ENCODE measurements at regions not wholly inside any gene's neighbourhood (a gene's known extent, or its start where the extent isn't known, plus 50 kb on each side); places are given as distances from the start of the nearest gene placed in this dataset.

DNA sequence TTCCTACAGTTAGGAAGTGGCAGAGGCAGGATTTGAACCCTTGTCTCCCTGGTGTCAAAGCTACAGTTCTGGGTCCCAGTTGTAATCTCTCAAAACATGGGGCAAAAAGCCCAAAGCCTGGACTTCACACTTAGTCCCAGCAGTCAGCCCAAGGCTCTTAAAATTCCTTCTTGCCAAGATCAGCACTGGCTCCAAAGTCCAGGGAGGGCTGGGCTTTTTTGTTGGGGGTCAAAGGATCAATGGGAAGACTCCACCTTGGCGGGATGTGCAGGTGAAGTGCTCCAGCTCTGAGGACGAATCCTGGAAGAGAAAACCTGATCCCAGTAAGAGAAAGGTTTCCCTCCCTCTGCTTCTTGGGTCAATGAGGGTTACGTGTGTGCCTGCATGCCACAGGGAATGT, 195.5 kb downstream of the HAPSTR1 start:
- DNase-seq (ENCODE audit: extremely low read depth, low read depth): no peak

GRCh38 chr16:9296271-9296590, 204.8 kb downstream of the HAPSTR1 start:
- no peak for DNase-seq (ENCODE audit: extremely low read depth, low read depth)

GRCh38 chr16:9297437-9298113, 206.1 kb downstream of the HAPSTR1 start:
- DNase-seq (ENCODE audit: extremely low read depth, low read depth): no peak

- DNase-seq (ENCODE audit: extremely low read depth, low read depth): no peak
These were observed 208.8 kb downstream of the HAPSTR1 start for GRCh38 chr16:9300252-9300651.

GRCh38 chr16:9302072-9302471, 210.6 kb downstream of the HAPSTR1 start:
- DNase-seq (ENCODE audit: extremely low read depth, low read depth): no peak

- no peak for DNase-seq (ENCODE audit: extremely low read depth, low read depth)
These were observed 215.3 kb downstream of the HAPSTR1 start for GRCh38 chr16:9306753-9307152.

GRCh38 chr16:9307446-9307845, 216.0 kb downstream of the HAPSTR1 start:
- DNase-seq (ENCODE audit: extremely low read depth, low read depth): no peak

DNA sequence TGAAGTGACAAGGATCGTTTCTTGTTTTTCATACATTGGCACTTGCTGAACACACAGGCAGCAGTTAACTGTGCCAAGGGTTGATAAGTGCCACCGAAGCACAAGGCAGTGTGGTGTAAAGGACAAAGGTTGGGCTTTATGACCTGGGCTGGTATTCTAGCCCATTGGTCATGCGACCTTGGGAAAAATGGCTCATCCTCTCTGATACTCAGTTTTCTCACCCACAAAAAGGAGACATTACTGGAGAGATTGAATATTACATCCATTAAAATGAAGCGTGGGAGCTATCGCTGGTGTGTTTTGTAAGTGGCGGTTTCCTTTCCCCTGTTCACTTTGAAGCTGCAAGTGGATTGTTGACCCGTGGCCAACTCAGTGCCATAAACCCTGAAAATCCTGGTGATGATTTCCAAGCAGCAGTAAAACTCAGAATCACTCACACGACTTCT, 216.9 kb downstream of the HAPSTR1 start:
- DNase-seq (ENCODE audit: extremely low read depth, low read depth): no peak

GRCh38 chr16:9308850-9309249, 217.4 kb downstream of the HAPSTR1 start:
- no peak for DNase-seq (ENCODE audit: extremely low read depth, low read depth)

DNA sequence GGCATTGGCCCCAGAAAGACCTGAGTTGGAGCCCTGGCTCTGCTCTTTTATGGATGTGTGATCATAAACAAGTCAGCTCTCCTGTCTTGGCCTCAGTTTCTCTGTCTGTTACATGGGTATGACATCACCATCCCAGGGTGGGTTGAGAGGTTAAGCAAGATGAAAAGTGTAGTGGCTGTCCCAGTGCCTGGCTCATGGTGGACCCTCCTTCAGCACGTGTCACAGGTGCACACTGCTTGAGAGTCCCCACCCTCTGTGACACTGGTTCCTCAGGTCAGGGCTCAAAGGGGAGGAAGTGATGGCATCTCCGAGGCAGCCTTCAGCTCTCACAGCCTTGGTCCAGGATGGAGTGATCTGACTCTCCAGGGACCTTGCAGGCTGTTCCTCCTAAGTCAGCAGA, 218.4 kb downstream of the HAPSTR1 start:
- no peak for DNase-seq (ENCODE audit: extremely low read depth, low read depth)

GRCh38 chr16:9311303-9311954, 220.0 kb downstream of the HAPSTR1 start:
- DNase-seq (ENCODE audit: extremely low read depth, low read depth): no peak

DNA sequence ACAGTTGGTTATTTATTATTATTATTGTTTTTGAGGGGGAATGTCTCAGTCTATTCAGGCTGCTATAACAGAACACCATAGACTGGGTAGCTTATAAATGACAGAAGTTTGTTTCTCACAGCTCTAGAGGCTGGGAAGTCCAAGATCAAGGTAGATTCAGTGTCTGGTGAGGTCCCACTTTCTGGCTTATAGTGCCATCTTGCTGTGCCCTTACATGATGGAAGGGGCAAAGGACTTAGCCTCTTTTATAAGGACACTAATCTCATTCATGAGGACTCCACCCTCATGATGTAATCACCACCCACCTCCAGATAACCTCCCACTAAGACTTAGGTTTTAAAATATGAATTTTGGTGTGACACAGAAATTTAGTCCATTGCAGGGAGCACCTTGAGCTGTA, 224.6 kb downstream of the HAPSTR1 start:
- no peak for DNase-seq (ENCODE audit: extremely low read depth, low read depth)

- no peak for DNase-seq (ENCODE audit: extremely low read depth, low read depth)
These were observed 225.2 kb downstream of the HAPSTR1 start for GRCh38 chr16:9316615-9317014.

DNA sequence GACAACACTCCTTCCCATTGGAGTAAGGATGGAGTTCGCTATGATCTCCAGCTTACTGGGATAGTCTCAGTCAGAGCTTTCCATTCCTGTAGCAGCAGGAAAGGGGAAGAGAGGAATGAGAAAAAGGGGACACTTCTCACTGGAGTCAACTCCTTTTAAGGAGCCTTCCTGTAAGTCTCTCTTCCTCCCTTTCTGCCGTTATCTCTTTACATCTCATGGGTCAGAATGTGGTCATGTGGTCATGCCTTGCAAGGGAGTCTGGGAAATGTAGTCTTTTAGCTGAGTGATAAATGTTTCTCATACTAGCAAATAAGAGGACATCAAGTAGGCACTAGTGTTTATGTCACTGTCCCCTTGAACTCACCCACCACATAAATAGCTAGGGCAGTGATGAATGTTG, 227.3 kb downstream of the HAPSTR1 start:
- DNase-seq (ENCODE audit: extremely low read depth, low read depth): no peak

DNA sequence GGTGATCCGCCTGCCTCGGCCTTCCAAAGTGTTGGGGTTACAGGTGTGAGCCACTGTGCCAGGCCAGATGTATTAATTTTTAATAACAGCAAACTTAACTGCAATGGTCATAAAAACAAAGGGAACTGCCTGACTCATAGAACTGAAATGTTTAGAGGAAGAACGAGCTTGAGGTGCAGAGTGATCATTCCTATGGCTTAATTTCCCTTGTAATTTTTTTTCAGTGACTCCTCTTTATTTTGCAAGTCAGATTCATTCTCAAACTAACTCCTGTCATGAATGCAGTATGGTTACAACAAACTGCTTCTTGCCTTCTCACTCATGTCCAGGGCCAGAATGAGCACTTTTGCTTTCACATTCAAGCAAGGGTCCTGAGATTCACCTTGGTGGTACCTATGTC, 231.3 kb downstream of the HAPSTR1 start:
- DNase-seq (ENCODE audit: extremely low read depth, low read depth): no peak

DNA sequence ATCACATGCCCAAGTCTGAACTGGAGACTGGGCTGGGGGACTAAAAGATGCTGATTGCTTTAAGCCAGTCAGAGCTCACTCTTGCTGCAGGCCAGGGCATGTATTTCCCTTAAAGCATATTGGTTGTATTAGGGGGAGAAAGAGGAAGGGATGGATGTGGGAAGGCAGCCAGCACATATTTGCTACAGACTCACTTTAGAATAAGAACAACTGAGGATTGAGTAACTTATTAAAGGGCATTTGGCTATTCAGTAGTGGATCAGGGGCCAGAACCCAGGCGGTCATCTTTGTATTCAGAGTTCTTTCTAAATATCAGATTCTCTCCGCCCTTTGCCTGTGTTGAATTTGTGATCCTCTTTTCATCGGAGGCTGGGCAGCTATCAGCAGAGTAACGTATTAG, 231.7 kb downstream of the HAPSTR1 start:
- DNase-seq (ENCODE audit: extremely low read depth, low read depth): no peak

- no peak for DNase-seq (ENCODE audit: extremely low read depth, low read depth)
These were observed 235.8 kb downstream of the HAPSTR1 start for GRCh38 chr16:9327253-9327652.

GRCh38 chr16:9328411-9328810, 237.0 kb downstream of the HAPSTR1 start:
- DNase-seq (ENCODE audit: extremely low read depth, low read depth): no peak

- no peak for DNase-seq (ENCODE audit: extremely low read depth, low read depth)
These were observed 238.7 kb downstream of the HAPSTR1 start for GRCh38 chr16:9330095-9330494.

DNA sequence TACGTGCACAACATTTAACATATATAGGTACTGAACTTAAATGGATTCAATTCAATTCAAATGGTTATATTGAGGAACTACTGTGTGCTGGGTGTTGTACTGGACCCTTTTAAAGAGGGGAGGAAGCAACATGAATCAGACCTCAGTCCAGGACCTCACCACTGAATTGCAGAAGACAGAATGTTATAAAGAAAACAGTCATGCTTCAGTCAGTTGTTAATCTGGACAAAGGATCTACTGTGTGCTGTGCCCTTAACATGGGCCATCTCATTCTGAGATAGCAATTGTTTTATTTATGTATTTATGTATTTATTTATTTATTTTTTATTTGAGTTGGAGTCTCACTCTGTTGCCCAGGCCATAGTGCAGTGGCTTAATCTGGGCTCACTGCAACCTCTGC, 240.1 kb downstream of the HAPSTR1 start:
- DNase-seq (ENCODE audit: extremely low read depth, low read depth): no peak

DNA sequence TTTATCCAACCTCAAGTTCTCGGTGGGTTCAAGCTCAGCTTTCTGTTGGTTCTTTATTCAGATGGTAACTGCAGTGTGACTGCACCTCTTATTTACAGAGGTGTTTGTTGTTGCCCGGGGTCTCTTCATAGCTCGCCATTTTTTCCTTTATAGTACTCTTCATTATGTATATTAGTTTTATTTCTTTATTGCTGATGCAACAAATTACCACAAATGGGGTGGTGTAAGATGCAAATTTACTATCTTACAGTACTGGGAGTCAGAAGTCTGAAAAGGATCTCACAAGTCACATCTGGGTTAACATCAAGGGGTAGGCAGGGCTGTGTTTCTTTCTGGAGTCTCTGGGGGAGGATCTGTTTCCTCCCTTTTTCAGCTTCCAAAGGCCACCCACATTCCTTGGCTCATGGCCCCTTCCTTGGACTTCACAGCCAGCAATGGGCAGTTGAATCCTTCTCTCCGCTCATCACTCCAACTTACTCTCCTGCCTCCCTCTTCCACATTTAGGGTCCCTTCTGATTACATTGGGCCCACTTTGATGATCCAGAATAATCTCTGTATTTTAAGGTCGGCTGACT, 241.2 kb downstream of the HAPSTR1 start:
- DNase-seq (ENCODE audit: extremely low read depth, low read depth): no peak

GRCh38 chr16:9333469-9333868, 242.0 kb downstream of the HAPSTR1 start:
- DNase-seq (ENCODE audit: extremely low read depth, low read depth): no peak

Data from NCI-H460 (cell line).